Esophagus muscularis mucosa (tissue), 2 donors: ENCODE measurements at regions not wholly inside any gene's neighbourhood (a gene's known extent, or its start where the extent isn't known, plus 50 kb on each side); places are given as distances from the start of the nearest gene placed in this dataset.

ENCODE experiments used
- POLR2A ChIP-seq: fragments of 450-650 bp; IDR thresholded peaks from one replicate; pipeline ENCODE4 v1.6.1; 2017; ENCODE audit warnings: antibody characterized with exemption, moderate library complexity, mild to moderate bottlenecking, low read depth
- POLR2AphosphoS5 ChIP-seq, 2 donors: sonication (generic); formaldehyde crosslinking; IDR thresholded peaks; one replicate each; pipeline ENCODE4 v1.6.1; 2017; ENCODE audit warnings: antibody characterized with exemption in 2 of 2

- TF ChIP-seq POLR2A: no peak
- no peak for TF ChIP-seq POLR2AphosphoS5 (IDR thresholded peaks at IDR 0.05)
Measured at GRCh38 chr18:66752733-66753132, 148.8 kb upstream of the CDH19 start.
